HG03575 (cell line): ENCODE measurements at regions not wholly inside any gene's neighbourhood (a gene's known extent, or its start where the extent isn't known, plus 50 kb on each side); places are given as distances from the start of the nearest gene placed in this dataset.
"Not testable (repeated sequence)": the region's sequence is repeated elsewhere in the genome, so short reads cannot be mapped to it uniquely, and the experiment has no call there.

Source experiments
- ATAC-seq: cut with Tn5 transposase; IDR thresholded peaks from one replicate; pipeline ENCODE4 v1.9.1; 2021; ENCODE audit not compliant: unreplicated experiment, insufficient number of reproducible peaks, low FRiP score; ENCODE audit errors: extremely low read depth

DNA sequence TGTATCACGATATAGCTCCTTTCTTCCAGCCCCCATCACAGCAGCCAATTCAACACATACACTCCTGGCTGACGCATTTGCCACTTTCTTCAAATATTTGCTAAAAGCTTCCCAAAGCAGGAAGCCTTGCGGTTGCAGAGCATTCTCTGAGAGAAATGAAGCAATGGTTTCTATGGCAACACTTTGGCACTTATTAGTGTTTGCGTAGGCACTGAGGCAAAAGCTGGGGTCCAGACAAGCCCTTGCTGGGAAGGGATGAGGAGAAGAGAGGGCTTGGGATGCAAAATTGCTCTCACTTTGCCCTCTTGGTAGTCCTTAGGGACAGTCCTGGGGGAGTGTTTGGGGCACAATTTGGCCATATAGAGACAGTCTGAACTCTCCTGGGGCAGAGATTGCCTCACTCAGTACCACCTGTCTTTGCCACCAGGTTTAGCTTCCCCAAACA lies 55.0 kb upstream of the PAK3 start:
- no peak for ATAC-seq

DNA sequence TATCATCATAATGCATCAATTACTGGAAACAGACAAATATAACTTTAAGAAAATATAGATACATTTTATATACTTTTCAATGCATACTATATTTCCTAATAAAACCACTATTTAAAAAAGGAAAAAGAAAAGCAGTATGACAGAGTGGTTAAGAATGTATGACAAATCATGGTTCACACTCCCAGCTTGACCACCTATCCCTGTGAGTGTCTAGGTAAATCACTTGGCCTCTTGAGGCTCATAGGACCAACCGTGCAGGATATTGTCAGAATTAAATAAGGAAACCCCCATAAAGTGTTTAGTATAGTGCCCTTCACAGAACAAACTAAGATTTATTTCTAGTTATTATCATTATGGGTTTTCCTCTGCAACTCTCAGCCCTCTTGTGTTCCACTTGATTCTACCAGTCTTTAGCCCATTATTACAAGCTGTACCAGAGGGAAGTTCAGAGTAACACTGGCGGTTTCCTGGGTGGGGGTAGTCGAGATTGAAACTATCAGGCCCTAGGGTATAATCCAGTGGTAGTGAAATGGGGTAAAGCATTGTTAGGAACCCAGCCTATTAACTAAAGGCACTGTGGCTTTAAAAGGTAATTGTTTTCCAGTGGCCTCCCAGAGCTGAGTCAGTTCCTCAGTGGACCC lies 55.5 kb upstream of the PAK3 start:
- no peak for ATAC-seq

DNA sequence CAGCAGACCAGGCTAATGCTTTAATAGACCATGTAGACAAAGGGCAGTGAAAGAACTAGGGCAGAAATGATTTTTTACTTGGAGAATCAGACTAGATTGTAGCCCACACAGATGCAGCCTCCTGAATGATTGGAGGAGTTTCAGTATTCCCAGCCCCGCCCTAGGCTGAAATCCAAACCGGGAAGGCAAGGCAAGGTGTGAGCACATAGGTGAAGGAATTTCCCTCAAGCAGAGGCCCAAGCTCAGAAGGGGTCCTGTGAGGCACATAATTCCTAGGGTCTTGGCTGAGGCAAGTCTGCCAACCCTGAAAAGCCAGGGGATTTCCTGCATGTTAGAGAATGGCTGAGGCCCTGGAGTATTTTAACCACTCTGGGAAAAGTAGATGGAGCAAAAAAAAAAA lies 56.4 kb upstream of the PAK3 start:
- no peak for ATAC-seq

DNA sequence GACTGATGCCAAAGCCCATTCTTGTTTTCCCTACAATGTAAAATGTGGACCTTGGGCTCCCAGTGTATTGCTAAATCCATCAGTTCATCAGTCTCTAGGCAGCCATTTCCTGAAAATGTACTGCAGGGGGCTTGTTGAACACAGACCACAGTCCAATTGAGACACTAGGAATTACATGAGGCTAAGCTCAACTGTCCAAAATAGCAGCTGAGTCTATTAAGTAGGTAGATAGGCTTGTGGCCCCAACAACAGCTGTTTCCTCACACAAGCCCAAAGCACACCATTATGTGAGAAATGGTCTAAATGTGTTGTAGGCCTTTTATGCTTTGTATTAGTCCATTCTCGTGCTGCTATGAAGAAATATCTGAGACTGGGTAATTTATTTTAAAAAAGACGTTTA lies 60.0 kb upstream of the PAK3 start:
- ATAC-seq: no peak

DNA sequence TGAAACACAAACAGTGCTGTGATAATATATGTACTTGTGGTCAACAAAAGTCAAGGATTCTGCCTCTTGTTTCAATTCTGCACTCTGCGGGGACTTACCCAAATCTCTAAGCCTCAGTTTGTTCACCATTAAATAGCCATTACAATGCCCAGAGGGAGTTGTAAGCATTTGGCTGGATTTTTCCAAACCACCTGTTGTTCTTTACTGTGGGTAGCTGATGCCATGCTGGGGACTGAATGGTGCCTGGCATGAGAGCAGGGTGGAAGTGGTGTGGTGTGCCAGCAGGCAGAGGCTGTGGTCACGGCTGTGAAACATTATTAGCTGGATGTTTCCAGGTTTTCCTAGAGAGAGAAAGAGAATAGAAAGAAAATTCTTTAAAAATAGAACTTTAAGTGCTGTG lies 60.7 kb upstream of the PAK3 start:
- ATAC-seq: no peak

DNA sequence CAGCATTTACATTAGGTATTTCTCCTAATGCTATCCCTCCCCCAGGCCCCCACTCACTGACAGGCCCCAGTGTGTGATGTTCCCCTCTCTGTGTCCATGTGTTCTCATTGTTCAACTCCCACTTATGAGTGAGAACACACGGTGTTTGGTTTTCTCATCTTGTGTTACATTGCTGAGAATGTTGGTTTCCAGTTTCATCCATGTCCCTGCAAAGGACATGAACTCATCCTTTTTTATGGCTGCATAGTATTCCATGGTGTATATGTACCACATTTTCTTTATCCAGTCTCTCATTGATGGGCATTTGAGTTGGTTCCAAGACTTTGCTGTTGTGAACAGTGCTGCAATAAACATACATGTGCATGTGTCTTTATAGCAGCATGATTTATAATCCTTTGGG lies 73.0 kb upstream of the PAK3 start:
- ATAC-seq: not testable (repeated sequence)

DNA sequence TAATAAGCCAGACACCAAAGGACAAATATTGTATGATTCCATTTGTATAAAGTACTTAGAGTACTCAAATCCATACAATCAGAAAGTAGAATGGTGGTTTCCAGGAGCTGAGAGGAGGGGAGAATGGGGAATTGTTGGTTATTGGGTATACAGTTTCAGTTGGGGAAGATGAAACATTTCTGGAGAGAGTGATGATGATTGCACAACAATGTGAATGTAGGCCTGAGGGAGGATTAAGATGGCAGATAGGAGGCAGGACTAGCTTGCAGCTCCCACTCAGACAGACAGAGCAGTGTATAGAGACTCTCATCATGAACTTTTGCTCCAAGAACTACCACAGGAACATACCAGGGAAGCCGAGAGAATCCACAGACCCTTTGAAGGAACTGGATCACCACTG lies 75.7 kb upstream of the PAK3 start:
- ATAC-seq: no peak

DNA sequence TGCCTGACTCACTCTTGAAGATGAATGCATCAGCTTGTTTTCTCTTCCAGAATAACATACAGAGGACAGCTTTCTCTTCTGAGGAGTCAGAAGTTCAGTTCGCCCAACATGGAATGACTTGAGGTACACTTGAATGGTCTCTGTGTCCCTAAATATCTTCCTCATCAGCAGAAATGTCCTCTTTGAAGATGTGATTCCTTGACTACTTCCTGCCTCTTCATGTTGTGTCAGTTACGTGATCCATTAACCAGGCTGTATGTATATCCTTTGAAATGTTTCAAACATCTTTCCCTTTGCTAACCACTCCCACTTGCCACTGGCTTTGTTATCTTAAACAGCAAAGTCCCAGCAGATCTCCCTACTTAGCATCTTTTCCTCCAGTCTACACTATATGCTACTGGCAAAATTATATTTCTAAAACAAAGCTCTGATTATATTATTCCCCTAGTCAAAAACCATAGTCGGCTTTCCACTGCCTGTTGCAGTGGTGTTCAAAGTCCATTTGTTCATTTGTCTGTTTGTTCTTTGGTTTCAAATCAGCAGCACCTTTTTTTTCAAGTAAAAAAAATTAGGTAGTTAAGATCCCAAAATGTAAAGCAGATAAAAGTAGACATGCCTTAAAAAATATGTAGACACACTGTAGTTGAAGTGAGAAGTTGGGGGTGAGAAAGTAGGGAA lies 82.1 kb upstream of the PAK3 start:
- no peak for ATAC-seq

DNA sequence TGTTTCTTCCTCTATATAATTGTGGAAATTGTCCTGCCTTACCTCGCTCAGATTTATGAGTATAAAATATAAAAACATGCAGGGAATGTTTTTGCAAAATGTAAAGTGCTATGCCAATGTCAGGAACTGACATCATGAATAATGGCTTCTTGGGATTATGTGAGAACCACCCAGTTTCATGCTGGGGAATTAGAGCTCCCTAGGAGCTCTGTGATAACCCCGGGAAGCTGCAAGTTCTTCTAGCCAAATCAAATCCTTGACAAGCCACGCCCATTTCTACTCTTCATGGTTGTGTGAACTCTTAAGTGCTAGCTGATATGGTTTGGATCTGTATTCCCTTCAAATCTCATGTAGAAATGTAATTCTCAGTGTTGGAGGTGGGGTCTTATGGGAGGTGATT lies 85.9 kb upstream of the PAK3 start:
- no peak for ATAC-seq

DNA sequence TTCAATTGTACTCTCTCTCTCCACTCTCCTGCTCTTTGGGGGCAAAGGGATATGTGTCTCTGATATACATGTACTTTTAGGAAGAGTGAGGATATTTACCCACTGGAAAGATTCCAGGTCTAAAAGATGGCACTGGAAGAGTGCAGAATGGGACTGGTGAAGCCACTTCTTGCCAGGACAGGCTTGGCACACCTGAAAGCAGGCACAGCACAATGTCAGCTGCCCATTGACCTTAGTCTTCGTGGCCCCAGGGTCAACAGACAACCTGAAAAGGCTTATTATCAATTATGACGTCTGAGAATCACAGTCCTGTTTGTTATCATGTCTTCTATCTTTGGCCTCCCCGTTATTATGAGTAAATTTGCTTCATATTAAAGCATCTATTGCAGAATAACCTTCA lies 86.7 kb upstream of the PAK3 start:
- ATAC-seq: no peak

DNA sequence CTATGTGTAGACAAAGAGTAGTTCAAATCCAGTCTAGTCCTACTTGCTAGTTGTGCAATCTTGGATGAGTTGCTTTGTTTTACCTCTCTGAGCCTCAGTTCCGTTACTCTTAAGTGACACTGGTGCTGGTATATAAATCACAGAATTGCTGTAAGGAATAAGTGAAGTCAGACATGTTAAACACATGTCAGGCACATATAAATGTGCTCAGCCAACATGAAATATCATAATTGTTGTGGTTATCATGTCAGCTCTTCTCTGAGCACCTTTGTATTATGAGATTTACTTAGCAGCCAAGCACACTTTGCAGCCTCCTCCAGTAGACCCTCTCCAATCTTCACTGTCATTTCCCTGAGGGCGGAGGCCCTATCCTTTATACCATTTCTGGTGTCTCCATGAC lies 87.9 kb upstream of the PAK3 start:
- no peak for ATAC-seq

DNA sequence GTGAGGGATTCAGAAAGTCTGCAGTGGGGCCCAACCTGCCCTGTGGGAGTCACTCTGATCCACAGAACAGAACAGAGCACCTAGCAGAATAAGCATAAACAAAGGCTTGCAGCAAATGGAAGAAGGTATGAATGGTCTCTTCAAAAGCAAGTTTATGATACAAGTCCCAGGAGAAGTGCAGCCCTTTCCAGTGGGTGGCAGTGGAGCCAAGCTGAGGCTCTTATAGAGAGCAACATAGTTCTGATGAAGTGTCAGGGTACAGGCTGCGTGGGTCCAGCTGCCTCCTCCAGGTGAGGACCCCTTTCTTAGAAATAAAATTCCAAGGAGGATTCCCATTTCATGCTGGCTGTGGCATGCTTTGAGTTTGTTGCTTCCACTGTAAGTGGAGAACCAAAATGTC lies 88.8 kb upstream of the PAK3 start:
- ATAC-seq: no peak

DNA sequence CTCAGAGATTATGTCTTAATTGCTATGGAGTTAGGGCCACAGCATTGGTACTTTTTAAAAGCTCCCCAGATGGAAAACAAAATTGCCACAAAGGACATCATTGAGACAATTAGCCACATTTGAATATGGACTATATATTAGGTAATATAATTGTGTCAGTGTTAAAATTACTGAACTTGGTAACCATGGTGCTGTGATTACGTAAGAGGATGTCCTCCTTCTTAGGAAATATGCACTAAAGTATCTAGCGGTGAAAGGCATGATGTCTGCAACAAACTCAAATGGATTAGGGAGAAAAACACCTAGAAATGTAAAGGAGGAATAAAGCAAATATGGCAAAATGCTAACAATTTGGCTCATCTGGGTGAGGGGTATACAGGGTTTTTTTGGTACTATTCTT lies 89.9 kb upstream of the PAK3 start:
- no peak for ATAC-seq

DNA sequence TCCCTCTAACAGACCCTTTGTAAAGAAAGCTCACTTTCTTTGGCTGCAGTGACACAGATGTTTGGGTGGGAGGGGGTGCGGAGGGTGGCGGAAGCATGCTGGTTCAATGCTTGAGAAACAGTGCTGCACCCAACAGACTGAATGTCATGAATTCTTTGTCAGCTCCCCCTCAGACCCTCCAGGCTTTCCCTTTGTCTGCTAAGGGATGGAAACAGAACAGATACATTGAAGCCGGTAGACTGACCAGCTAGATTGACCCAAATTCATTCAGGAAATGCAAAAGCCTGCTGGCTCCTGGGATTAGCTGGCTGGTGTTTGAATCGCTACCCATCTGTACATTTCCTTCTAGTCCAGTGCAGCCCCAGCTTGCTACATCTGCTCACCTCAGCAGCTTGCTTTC lies 90.8 kb upstream of the PAK3 start:
- no peak for ATAC-seq

DNA sequence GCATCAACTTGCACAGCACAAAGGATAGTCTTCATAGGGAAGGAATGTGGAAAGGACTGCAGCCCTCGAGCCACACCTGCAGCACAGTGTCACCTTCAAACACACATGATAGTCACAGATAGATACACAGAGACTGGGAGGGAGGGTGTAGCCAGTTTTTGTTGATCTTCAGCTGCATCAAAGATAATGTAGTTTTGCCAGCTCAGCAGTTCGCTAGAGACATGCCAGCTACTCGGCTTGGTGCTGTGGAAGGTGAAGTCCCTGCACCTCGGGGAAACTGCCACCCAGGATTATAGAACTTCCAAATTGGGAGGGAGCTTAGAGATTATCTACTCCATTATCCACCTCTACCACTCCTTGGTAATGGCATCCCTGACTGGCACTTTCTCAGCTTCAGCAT lies 92.9 kb upstream of the PAK3 start:
- ATAC-seq: no peak

DNA sequence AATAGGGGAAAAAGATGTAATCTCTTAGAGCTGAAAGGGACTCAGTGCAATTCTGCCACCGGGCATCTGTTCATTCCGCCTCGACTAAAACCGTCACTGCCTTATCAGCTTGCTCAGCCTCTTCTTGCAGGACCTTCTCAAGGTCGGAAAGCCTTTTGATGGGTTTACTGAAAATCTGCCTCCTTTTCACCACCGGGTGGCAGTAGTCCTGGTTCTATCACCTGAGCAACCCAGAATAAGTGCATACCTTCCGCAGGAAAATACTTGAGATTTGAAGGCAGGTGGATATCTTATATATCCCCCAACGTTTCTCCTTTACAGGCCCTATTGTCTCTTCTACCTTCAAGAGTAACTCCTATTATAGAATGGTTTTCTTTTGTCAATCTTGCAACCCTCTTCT lies 103.4 kb upstream of the PAK3 start:
- ATAC-seq: no peak

DNA sequence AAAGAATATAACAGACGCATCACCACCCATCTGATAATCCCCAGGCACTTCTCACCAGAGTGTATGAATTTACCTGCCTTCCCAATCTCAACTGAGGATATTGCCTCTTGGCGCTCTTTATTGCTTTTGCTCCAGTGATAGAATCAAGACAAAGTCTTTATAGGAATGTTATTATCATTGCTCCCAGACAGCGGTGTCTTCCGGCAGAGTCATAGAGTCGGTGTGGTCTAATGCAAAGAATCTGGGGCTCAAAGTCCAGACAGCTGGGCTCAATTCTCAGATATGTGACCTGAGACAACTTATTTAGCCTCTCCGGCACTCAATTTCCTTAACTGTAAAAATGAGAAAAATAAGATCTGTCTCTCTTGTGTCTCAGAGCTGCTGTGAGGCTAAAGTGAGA lies 106.1 kb upstream of the PAK3 start:
- no peak for ATAC-seq

DNA sequence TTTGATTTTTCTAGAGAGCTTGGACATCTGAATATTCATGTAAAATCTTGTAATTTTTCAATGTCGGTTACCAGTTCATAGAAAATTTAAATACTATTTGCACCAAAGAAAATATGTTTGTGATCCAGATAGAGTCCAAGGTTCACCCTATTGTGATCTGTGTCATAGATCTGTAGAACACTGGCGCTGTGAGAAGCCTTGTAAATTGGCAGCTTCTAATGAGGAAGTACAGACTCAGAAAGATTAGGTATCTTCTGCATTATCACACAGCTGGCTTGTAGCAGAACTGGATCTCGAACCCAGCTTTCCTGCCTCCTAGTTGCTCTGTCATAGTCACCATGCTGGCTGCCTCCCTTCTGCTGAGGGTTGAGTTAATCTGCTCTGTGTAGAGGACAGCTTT lies 106.5 kb upstream of the PAK3 start:
- no peak for ATAC-seq

DNA sequence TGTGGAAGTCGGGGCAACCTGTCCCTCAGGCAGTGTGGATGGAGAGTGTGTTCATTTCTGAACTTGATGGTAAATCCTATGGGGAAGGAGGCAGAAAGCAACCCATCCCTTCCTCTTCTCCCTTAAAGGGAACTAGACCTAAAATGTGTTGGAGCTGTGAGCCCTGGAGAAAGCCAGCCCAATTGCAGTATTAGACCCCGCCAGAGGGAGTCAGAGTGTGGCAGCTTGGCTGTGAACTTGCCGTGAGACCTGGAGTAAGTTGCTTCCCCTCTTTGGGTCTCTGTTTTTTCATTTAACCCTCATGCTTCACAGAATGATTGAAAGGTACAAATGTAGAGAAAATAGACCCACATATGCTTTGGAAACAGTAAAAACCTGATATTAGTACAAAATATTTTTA lies 108.7 kb upstream of the PAK3 start:
- no peak for ATAC-seq

DNA sequence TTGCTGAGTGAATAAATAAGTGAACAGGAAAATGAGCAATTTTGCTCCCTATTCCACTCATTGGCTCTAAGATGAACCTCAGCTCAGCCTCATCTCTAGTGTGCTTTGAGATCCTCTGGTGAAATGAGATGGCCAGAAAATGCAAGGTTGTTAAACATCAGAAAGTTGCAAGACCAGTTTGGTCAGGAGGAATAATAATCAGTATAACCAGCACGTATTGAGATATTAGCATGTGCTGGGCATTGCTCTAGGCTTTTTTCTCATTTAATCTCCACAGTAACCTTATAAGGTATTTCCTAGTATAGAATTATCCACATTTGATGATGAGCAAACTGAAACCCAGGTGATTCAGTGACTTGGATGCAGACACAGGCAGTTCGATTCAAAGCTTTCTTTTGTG lies 110.5 kb upstream of the PAK3 start:
- ATAC-seq: no peak

DNA sequence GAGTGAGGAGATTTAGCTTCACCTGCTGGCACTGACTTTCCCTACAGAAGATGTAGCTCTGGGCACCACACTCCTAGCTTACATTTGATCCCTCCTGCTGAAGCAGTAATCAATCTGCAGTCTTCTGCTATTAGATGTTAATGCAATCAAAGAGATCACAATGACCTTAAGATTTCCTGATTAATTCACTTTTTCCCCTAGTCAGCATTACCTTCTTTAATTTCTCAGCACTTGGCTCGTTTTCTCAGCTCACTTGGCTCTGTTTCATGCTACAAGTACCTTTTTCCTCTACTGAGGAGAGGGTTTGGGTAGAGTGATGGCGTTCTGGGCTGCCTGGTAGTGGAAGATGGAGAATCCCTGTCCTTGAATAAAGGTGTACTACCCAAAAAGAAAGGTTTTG lies 113.0 kb upstream of the PAK3 start:
- no peak for ATAC-seq
